Esophagus squamous epithelium (tissue), 4 donors: ENCODE measurements at regions not wholly inside any gene's neighbourhood (a gene's known extent, or its start where the extent isn't known, plus 50 kb on each side); places are given as distances from the start of the nearest gene placed in this dataset.
"Not testable (repeated sequence)": the region's sequence is repeated elsewhere in the genome, so short reads cannot be mapped to it uniquely, and the experiment has no call there.

Source experiments
- CTCF ChIP-seq, 6 experiments: fragments of 450-650 bp in 4 of 6; fragments of 200-600 bp in 2 of 6; sonication (generic) in 2 of 6; IDR thresholded peaks; one replicate each; pipeline ENCODE4 v1.5.1; 2016 to 2019; ENCODE audit warnings: antibody characterized with exemption in 6 of 6, mild to moderate bottlenecking in 4 of 6, moderate library complexity in 4 of 6
- POLR2A ChIP-seq, 4 donors: fragments of 450-650 bp; IDR thresholded peaks; one replicate each; pipeline ENCODE4 v1.6.1; 2017; ENCODE audit warnings: antibody characterized with exemption in 4 of 4, mild to moderate bottlenecking in 4 of 4, moderate library complexity in 3 of 4

GRCh38 chr3:21194036-21194435 is 557.0 kb downstream of the ZNF385D start:
- TF ChIP-seq CTCF, POLR2A (IDR thresholded peaks at IDR 0.05): not testable (repeated sequence)
